Right renal pelvis (tissue), 4 donors: ENCODE measurements at regions not wholly inside any gene's neighbourhood (a gene's known extent, or its start where the extent isn't known, plus 50 kb on each side); places are given as distances from the start of the nearest gene placed in this dataset.

Source experiments
- DNase-seq, 4 donors: peaks; one replicate each; pipeline ENCODE4 v3.0.0-alpha.2; 2013; ENCODE audit warnings: low read depth in 4 of 4, low spot score in 3 of 4, missing footprints in 1 of 4

- DNase-seq: no peak
Measured at GRCh38 chr5:103498800-103499551, 63.6 kb downstream of the NUDT12 start.

GRCh38 chr5:103498211-103498610, 64.4 kb downstream of the NUDT12 start:
- no peak for DNase-seq

GRCh38 chr5:103497781-103498180, 64.8 kb downstream of the NUDT12 start:
- no peak for DNase-seq

GRCh38 chr5:103490030-103490739, 72.4 kb downstream of the NUDT12 start:
- DNase-seq: no peak

GRCh38 chr5:103489307-103489706, 73.3 kb downstream of the NUDT12 start:
- no peak for DNase-seq

- no peak for DNase-seq
Measured at GRCh38 chr5:103487822-103488493, 74.6 kb downstream of the NUDT12 start.

GRCh38 chr5:103487218-103487617, 75.4 kb downstream of the NUDT12 start:
- DNase-seq: peak in 1 of 4 donors; percentile 22

GRCh38 chr5:103486739-103487138, 75.8 kb downstream of the NUDT12 start:
- no peak for DNase-seq

GRCh38 chr5:103480246-103480645, 82.3 kb downstream of the NUDT12 start:
- no peak for DNase-seq

GRCh38 chr5:103477678-103478077, 84.9 kb downstream of the NUDT12 start:
- DNase-seq: no peak

- DNase-seq: no peak
Measured at GRCh38 chr5:103476811-103477210, 85.8 kb downstream of the NUDT12 start.

GRCh38 chr5:103475629-103476240, 86.9 kb downstream of the NUDT12 start:
- DNase-seq: peak in 3 of 4 donors; percentile 36 to 43 (median 41)

GRCh38 chr5:103474677-103475076, 87.9 kb downstream of the NUDT12 start:
- no peak for DNase-seq

GRCh38 chr5:103473725-103474124, 88.9 kb downstream of the NUDT12 start:
- DNase-seq: no peak

- DNase-seq: no peak
Measured at GRCh38 chr5:103472830-103473229, 89.8 kb downstream of the NUDT12 start.

- DNase-seq: no peak
Measured at GRCh38 chr5:103472265-103472664, 90.3 kb downstream of the NUDT12 start.

GRCh38 chr5:103469288-103470040, 93.1 kb downstream of the NUDT12 start:
- no peak for DNase-seq

GRCh38 chr5:103467831-103468230, 94.8 kb downstream of the NUDT12 start:
- DNase-seq: no peak

- no peak for DNase-seq
Measured at GRCh38 chr5:103466495-103466894, 96.1 kb downstream of the NUDT12 start.

GRCh38 chr5:103465891-103466290, 96.7 kb downstream of the NUDT12 start:
- DNase-seq: no peak
